HepG2 (cell line): ENCODE measurements at regions not wholly inside any gene's neighbourhood (a gene's known extent, or its start where the extent isn't known, plus 50 kb on each side); places are given as distances from the start of the nearest gene placed in this dataset.

ENCODE experiments used
- ATF1 ChIP-seq: IDR thresholded peaks from 2 replicates; pipeline ENCODE4 v1.6.1; 2016; ENCODE audit warnings: mild to moderate bottlenecking, control low read depth
- CREB1 ChIP-seq, 2 experiments: fragments of 450-650 bp in 1 of 2; IDR thresholded peaks; 2 replicates each; pipeline ENCODE4 v1.6.1; 2016 to 2017; ENCODE audit warnings: control low read depth in 1 of 2, mild to moderate bottlenecking in 1 of 2, missing compliant biosample characterization in 1 of 2, missing genetic modification characterization in 1 of 2
- KDM2A ChIP-seq: sonication (generic); formaldehyde crosslinking; IDR thresholded peaks from 2 replicates; pipeline ENCODE4 v1.4.0; 2020; ENCODE audit warnings: low read depth, missing genetic modification reagents, borderline replicate concordance
- MXI1 ChIP-seq: IDR thresholded peaks from 3 replicates; pipeline ENCODE4 v1.6.1; 2012; ENCODE audit warnings: low read depth, low read length, inconsistent platforms, borderline replicate concordance
- PCBP2 ChIP-seq: fragments of 200-400 bp; formaldehyde crosslinking; optimal IDR thresholded peaks from 2 replicates; pipeline ENCODE3; 2018; ENCODE audit warnings: low read length, low read depth; ENCODE audit not compliant: poor library complexity, severe bottlenecking
- PLRG1 ChIP-seq: fragments of 450-650 bp; conservative IDR thresholded peaks from 2 replicates; pipeline ENCODE4 v1.6.1; 2016
- SMAD3 ChIP-seq: sonication (generic); formaldehyde crosslinking; IDR thresholded peaks from 2 replicates; pipeline ENCODE4 v1.4.0; 2020; ENCODE audit warnings: missing genetic modification reagents
- TSC22D2 ChIP-seq: sonication (generic); formaldehyde crosslinking; IDR thresholded peaks from 2 replicates; pipeline ENCODE4 v1.5.1; 2020; ENCODE audit warnings: missing genetic modification reagents, mild to moderate bottlenecking, borderline replicate concordance
- USF2 ChIP-seq, 2 experiments: sonication (generic) in 1 of 2; formaldehyde crosslinking in 1 of 2; IDR thresholded peaks; 2 replicates each; pipeline versions ENCODE4 v1.5.1 to v1.6.1; 2011 to 2020; ENCODE audit warnings: borderline replicate concordance in 1 of 2, low read depth in 1 of 2, low read length in 1 of 2, mild to moderate bottlenecking in 1 of 2, missing genetic modification reagents in 1 of 2, moderate library complexity in 1 of 2
- ZBTB49 ChIP-seq: sonication (generic); formaldehyde crosslinking; IDR thresholded peaks from 2 replicates; pipeline ENCODE4 v1.4.0; 2020; ENCODE audit warnings: missing genetic modification reagents, borderline replicate concordance
- ZNF276 ChIP-seq: sonication (generic); formaldehyde crosslinking; IDR thresholded peaks from 2 replicates; pipeline ENCODE4 v1.4.0; 2020; ENCODE audit warnings: mild to moderate bottlenecking, low read depth, missing genetic modification reagents
- ZNF510 ChIP-seq: sonication (generic); formaldehyde crosslinking; IDR thresholded peaks from 2 replicates; pipeline ENCODE4 v1.4.0; 2020; ENCODE audit warnings: low read depth, mild to moderate bottlenecking, missing genetic modification reagents
- ZNF549 ChIP-seq: sonication (generic); formaldehyde crosslinking; IDR thresholded peaks from 2 replicates; pipeline ENCODE4 v1.5.0; 2020; ENCODE audit warnings: missing genetic modification reagents
- ZNF562 ChIP-seq: sonication (generic); formaldehyde crosslinking; IDR thresholded peaks from 2 replicates; pipeline ENCODE4 v1.8.0; 2022; ENCODE audit warnings: missing genetic modification reagents, borderline replicate concordance
- TF ChIP-seq, protein P1 (sequence below): IDR thresholded peaks from 2 replicates; pipeline ENCODE4 v1.6.1; 2016; ENCODE audit warnings: low read depth
- TF ChIP-seq, protein P2 (sequence below): sonication (generic); formaldehyde crosslinking; IDR thresholded peaks from 2 replicates; pipeline ENCODE4 v1.5.0; 2020; ENCODE audit warnings: mild to moderate bottlenecking, missing genetic modification reagents, moderate library complexity

- no peak for TF ChIP-seq ZBTB49
- peak; percentile 1; the same call in 1 of the 2 replicates for TF ChIP-seq USF2 (IDR thresholded peaks at IDR 0.05; ENCODE audit: low read depth, low read length)
- no peak for TF ChIP-seq USF2 (CRISPR knock-in tag; IDR thresholded peaks at IDR 0.05; ENCODE audit: borderline replicate concordance)
- TF ChIP-seq MXI1 = peak; percentile 86; the same call in 1 of the 3 replicates
- peak; percentile 50 for TF ChIP-seq CREB1 (IDR thresholded peaks at IDR 0.05)
- no peak for TF ChIP-seq CREB1 (CRISPR knock-in tag; IDR thresholded peaks at IDR 0.05)
- TF ChIP-seq PCBP2 = no peak
- no peak for TF ChIP-seq ZNF549 (CRISPR knock-in tag)
- no peak for TF ChIP-seq ZNF562 (CRISPR knock-in tag)
- TF ChIP-seq PLRG1 = no peak
- TF ChIP-seq ATF1 (CRISPR knock-in tag) = no peak
- TF ChIP-seq, protein P1, sequence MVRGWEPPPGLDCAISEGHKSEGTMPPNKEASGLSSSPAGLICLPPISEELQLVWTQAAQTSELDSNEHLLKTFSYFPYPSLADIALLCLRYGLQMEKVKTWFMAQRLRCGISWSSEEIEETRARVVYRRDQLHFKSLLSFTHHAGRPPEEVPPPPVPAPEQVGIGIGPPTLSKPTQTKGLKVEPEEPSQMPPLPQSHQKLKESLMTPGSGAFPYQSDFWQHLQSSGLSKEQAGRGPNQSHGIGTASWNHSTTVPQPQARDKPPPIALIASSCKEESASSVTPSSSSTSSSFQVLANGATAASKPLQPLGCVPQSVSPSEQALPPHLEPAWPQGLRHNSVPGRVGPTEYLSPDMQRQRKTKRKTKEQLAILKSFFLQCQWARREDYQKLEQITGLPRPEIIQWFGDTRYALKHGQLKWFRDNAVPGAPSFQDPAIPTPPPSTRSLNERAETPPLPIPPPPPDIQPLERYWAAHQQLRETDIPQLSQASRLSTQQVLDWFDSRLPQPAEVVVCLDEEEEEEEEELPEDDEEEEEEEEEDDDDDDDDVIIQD (CRISPR knock-in tag) = peak; percentile 81
- peak; percentile 46; the same call in 1 of the 2 replicates for TF ChIP-seq KDM2A (CRISPR knock-in tag)
- TF ChIP-seq, protein P2, sequence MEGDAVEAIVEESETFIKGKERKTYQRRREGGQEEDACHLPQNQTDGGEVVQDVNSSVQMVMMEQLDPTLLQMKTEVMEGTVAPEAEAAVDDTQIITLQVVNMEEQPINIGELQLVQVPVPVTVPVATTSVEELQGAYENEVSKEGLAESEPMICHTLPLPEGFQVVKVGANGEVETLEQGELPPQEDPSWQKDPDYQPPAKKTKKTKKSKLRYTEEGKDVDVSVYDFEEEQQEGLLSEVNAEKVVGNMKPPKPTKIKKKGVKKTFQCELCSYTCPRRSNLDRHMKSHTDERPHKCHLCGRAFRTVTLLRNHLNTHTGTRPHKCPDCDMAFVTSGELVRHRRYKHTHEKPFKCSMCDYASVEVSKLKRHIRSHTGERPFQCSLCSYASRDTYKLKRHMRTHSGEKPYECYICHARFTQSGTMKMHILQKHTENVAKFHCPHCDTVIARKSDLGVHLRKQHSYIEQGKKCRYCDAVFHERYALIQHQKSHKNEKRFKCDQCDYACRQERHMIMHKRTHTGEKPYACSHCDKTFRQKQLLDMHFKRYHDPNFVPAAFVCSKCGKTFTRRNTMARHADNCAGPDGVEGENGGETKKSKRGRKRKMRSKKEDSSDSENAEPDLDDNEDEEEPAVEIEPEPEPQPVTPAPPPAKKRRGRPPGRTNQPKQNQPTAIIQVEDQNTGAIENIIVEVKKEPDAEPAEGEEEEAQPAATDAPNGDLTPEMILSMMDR (CRISPR knock-in tag) = peak; percentile 24; the same call in 1 of the 2 replicates
- TF ChIP-seq ZNF510 (CRISPR knock-in tag) = no peak
- TF ChIP-seq TSC22D2 (CRISPR knock-in tag) = no peak
- peak; percentile 76; the same call in 1 of the 2 replicates for TF ChIP-seq SMAD3 (CRISPR knock-in tag)
- no peak for TF ChIP-seq ZNF276 (CRISPR knock-in tag)
Observed at GRCh38 chr3:13189639-13190377, 116.6 kb upstream of the IQSEC1 start (continued).
